RWPE2 (cell line): ENCODE measurements at regions not wholly inside any gene's neighbourhood (a gene's known extent, or its start where the extent isn't known, plus 50 kb on each side); places are given as distances from the start of the nearest gene placed in this dataset.

Experiments
- ATAC-seq: fragments of 200-7000 bp; cut with Tn5 transposase; 3 replicates; pipeline ENCODE4 v1.9.1; 2021; ENCODE audit warnings: low read depth
- DNase-seq: peaks from one replicate; pipeline ENCODE4 v3.0.0-alpha.2; 2020; ENCODE audit warnings: low spot score
- H3K27ac ChIP-seq: fragments of 450-650 bp; 2 replicates; pipeline ENCODE4 v1.5.1; 2017; ENCODE audit warnings: mild to moderate bottlenecking; ENCODE audit not compliant: poor library complexity, severe bottlenecking
- H3K27me3 ChIP-seq: fragments of 250-450 bp; sonication (Bioruptor Pico); 2 replicates; pipeline ENCODE4 v1.5.1; 2021; ENCODE audit warnings: mild to moderate bottlenecking, moderate library complexity; ENCODE audit not compliant: insufficient read depth, poor library complexity, severe bottlenecking
- H3K36me3 ChIP-seq: fragments of 250-450 bp; sonication (Bioruptor Pico); 2 replicates; pipeline ENCODE4 v1.5.1; 2020; ENCODE audit warnings: low read depth, mild to moderate bottlenecking, moderate library complexity
- H3K4me1 ChIP-seq: fragments of 250-450 bp; sonication (Bioruptor Pico); 2 replicates; pipeline ENCODE4 v1.5.1; 2021; ENCODE audit warnings: mild to moderate bottlenecking, moderate library complexity; ENCODE audit not compliant: insufficient read depth, poor library complexity, severe bottlenecking
- H3K4me3 ChIP-seq: fragments of 250-450 bp; sonication (Bioruptor Pico); 2 replicates; pipeline ENCODE4 v1.5.1; 2021; ENCODE audit warnings: mild to moderate bottlenecking, moderate library complexity; ENCODE audit not compliant: severe bottlenecking
- H3K9me3 ChIP-seq: fragments of 250-450 bp; sonication (Bioruptor Pico); 2 replicates; pipeline ENCODE4 v1.5.1; 2021; ENCODE audit warnings: mild to moderate bottlenecking, moderate library complexity; ENCODE audit not compliant: severe bottlenecking
- TF ChIP-seq, protein P1 (sequence below): fragments of 450-650 bp; IDR thresholded peaks from one replicate; pipeline ENCODE4 v1.5.1; 2017; ENCODE audit warnings: mild to moderate bottlenecking, moderate library complexity; ENCODE audit not compliant: poor library complexity, severe bottlenecking

DNA sequence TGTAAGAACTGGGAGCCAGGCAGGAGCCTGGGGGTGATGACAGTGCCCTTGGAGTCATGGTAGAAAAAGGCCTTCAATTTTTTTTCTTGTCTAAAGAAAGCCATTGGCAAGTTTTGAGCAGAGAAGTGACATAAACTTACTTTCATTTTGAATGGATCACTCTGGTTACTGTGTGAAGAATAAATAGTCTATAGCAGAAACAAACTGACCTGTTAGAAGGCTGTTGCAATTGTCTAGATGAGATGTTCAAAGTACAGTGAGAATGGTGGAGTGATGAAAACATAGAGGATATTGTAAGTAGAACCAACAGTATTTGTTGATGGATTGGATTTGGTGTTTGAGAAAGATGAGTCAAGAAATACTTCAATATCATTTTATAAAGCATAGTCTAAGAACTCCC, 439.9 kb downstream of the TBL1XR1 start:
- DNase-seq (no peak), ATAC-seq (no peak)
- Histone ChIP-seq H3K4me1 (no peaks in the 10 kb centered on the region), H3K4me3 (no peak overlapping the region), H3K36me3 (no peaks in the 10 kb centered on the region), H3K9me3 (no peaks in the 10 kb centered on the region), H3K27ac (no peak overlapping the region), H3K27me3 (peaks cover 3% of the 10 kb centered on the region)
- TF ChIP-seq, protein P1, sequence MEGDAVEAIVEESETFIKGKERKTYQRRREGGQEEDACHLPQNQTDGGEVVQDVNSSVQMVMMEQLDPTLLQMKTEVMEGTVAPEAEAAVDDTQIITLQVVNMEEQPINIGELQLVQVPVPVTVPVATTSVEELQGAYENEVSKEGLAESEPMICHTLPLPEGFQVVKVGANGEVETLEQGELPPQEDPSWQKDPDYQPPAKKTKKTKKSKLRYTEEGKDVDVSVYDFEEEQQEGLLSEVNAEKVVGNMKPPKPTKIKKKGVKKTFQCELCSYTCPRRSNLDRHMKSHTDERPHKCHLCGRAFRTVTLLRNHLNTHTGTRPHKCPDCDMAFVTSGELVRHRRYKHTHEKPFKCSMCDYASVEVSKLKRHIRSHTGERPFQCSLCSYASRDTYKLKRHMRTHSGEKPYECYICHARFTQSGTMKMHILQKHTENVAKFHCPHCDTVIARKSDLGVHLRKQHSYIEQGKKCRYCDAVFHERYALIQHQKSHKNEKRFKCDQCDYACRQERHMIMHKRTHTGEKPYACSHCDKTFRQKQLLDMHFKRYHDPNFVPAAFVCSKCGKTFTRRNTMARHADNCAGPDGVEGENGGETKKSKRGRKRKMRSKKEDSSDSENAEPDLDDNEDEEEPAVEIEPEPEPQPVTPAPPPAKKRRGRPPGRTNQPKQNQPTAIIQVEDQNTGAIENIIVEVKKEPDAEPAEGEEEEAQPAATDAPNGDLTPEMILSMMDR = no peak

DNA sequence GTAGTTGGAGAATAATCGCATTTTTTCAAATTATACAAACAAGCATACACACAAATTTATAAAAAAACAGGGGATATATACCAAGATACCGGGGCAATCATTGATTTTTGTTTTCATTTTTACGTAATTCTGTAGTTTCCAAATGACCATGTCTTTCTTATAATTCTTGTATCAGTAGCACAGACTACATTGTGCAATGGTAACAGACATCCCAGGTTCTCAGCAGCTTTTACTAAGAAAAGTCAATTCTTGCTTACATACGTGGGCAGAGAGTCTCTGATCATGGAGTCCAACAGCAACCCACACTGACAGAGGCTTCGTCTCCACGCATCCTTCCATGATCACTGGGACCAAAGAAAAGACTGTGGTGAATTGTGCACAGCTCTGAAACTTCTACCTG, 441.3 kb downstream of the TBL1XR1 start:
- H3K27ac ChIP-seq = no peak overlapping the region
- no peaks in the 10 kb centered on the region for H3K4me1 ChIP-seq
- H3K9me3 ChIP-seq = no peaks in the 10 kb centered on the region
- ATAC-seq = no peak
- TF ChIP-seq, protein P1 = no peak
- H3K4me3 ChIP-seq = no peak overlapping the region
- DNase-seq = no peak
- no peaks in the 10 kb centered on the region for H3K36me3 ChIP-seq
- peaks cover 3% of the 10 kb centered on the region for H3K27me3 ChIP-seq

DNA sequence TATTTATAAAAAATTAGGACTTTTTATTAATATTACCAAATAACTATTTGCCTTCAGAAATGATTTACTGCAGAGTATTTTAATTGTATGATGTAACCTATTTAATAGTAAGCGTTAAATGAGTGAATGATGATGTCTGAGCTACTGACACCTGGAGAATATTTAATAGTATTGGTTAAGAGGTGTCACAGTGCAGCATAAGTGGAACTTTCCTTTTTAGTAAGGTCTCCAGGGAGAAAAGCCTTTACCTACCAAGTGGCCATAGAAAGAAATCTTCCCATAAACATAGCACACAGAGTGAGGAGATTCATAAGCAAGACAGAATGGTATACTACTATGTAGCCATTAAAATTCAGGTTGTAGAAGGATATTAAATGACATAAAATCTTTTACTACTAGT, 441.7 kb downstream of the TBL1XR1 start:
- no peak overlapping the region for H3K4me3 ChIP-seq
- no peaks in the 10 kb centered on the region for H3K36me3 ChIP-seq
- TF ChIP-seq, protein P1 = no peak
- no peaks in the 10 kb centered on the region for H3K4me1 ChIP-seq
- H3K27me3 ChIP-seq = peaks cover 3% of the 10 kb centered on the region
- ATAC-seq = no peak
- H3K27ac ChIP-seq = no peak overlapping the region
- H3K9me3 ChIP-seq = no peaks in the 10 kb centered on the region
- DNase-seq = no peak

- no peak for ATAC-seq
- no peak overlapping the region for H3K27ac ChIP-seq
- TF ChIP-seq, protein P1 = no peak
These were observed 455.6 kb downstream of the TBL1XR1 start for GRCh38 chr3:176741664-176742047.

DNA sequence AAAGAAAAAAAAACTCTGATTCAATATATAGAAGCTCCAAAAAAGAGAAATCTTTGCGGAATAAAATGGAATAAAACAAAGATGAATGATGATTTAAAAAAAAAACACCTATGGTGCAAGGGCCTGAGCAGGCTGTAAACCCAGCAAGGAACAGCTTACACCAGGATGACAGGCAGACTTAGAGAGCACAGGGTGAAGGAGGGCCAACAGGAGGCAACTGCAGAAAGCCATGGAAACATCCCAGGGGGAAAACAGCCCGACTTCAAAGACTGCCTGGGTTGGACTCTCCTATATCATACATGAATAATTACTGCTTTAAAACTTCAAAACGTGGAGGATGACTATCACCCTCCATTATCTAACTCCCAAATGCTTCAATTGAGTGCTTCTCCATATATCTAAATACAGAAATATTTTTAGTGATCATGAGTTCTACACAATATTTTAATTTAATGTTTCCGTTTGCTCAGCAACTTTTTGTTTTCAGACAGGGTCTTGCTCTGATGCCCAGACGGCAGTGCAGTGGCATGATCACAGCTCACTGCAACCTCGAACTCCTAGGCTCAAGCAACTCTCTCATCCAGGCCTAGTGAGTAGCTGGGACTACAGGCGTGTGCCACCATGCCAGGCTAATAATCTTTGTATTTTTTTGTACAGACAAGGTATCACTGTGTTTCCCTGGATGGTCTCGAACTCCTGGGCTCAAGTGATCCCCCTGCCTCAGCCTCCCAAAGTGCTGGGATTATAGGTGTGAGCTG, 456.2 kb downstream of the TBL1XR1 start:
- Histone ChIP-seq H3K4me3 (no peak overlapping the region), H3K27me3 (no peaks in the 10 kb centered on the region), H3K4me1 (no peaks in the 10 kb centered on the region), H3K36me3 (no peaks in the 10 kb centered on the region), H3K27ac (no peak overlapping the region), H3K9me3 (no peaks in the 10 kb centered on the region)
- TF ChIP-seq, protein P1 = no peak
- ATAC-seq (no peak), DNase-seq (no peak)

More at GRCh38 chr3:176741664-176742047, 455.6 kb downstream of the TBL1XR1 start:
- Histone ChIP-seq H3K9me3 (no peaks in the 10 kb centered on the region), H3K4me3 (no peak overlapping the region), H3K27me3 (no peaks in the 10 kb centered on the region), H3K4me1 (no peaks in the 10 kb centered on the region), H3K36me3 (no peaks in the 10 kb centered on the region)
- no peak for DNase-seq
